Esophagus muscularis mucosa (tissue), 3 donors: ENCODE measurements at regions not wholly inside any gene's neighbourhood (a gene's known extent, or its start where the extent isn't known, plus 50 kb on each side); places are given as distances from the start of the nearest gene placed in this dataset.

Experiments used
- CTCF ChIP-seq, 3 experiments: fragments of 200-600 bp in 2 of 3; fragments of 450-650 bp in 1 of 3; sonication (generic) in 2 of 3; IDR thresholded peaks; one replicate each; pipeline ENCODE4 v1.5.1; 2017 to 2019; ENCODE audit warnings: antibody characterized with exemption in 3 of 3, mild to moderate bottlenecking in 2 of 3, moderate library complexity in 1 of 3
- POLR2A ChIP-seq: fragments of 450-650 bp; IDR thresholded peaks from one replicate; pipeline ENCODE4 v1.6.1; 2017; ENCODE audit warnings: antibody characterized with exemption, moderate library complexity, mild to moderate bottlenecking, low read depth
- POLR2AphosphoS5 ChIP-seq, 2 donors: sonication (generic); formaldehyde crosslinking; IDR thresholded peaks; one replicate each; pipeline ENCODE4 v1.6.1; 2017; ENCODE audit warnings: antibody characterized with exemption in 2 of 2

GRCh38 chr7:66522518-66522917 is 106.2 kb upstream of the KCTD7 start:
- TF ChIP-seq CTCF (IDR thresholded peaks at IDR 0.05) (peak in 1 of 3 experiments; percentile 19), POLR2AphosphoS5 (IDR thresholded peaks at IDR 0.05) (no peak), POLR2A (no peak)
